HG03442 (cell line): ENCODE measurements at regions not wholly inside any gene's neighbourhood (a gene's known extent, or its start where the extent isn't known, plus 50 kb on each side); places are given as distances from the start of the nearest gene placed in this dataset.
"Not testable (repeated sequence)": the region's sequence is repeated elsewhere in the genome, so short reads cannot be mapped to it uniquely, and the experiment has no call there.

Source experiments
- ATAC-seq: cut with Tn5 transposase; IDR thresholded peaks from one replicate; pipeline ENCODE4 v1.9.1; 2021; ENCODE audit warnings: mild to moderate bottlenecking, moderate library complexity; ENCODE audit not compliant: unreplicated experiment

DNA sequence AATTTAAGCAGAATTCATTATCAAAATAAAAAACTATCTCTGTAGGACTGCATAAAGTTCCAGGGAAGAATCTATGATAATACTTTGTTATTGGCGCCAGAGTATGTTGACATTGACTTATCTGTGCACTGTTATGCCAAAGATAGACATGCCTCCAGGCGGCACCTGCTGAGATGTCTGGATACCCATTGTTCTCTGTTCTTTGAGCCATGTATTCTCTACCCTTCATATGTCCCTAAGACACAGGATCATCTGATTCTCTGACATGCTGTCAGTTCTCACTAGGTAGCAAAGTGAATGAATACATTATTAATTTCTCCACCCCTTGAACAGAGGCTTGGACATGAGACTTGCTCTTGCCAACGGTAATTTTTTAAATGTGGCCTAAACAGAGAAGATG is 517.8 kb upstream of the SLITRK5 start:
- ATAC-seq = no peak

DNA sequence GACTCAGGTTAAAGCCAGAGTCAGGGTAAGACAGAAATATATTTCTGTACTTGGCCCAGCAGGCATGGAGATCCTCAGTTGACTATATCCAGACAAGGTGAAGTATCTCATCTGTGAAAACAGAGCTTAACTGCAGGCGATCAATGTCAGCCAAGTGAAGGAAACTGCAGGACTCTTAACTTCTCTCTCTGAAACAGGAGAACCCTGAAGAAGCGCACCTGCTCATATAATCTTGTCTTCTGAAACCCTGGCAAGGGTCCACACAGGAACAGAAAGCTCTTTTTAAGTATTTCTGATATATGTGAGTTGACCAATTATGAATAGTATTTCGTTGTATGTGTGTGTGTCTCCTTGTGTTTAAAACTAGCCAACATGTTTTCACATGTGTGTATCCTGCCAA is 504.8 kb upstream of the SLITRK5 start:
- no peak for ATAC-seq

DNA sequence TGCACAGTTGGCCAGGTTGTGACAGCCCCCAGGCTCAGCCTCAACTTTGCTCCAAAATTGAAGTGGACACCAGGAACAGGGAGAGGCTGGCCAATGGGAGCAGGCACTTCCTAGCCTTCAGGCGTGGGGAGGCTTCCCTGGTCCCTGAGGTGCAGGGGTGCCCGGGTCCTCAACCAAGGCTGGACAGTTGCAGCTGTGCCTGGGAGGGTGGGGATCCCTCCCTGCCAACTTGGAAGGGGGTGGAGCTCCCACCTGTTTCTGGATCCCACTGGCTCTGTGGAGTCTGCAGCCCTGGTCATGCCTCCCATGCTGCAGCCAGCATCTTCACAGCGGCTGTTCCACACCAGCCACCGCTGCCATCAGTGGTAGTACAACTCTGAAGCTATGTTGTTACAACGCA is 502.8 kb upstream of the SLITRK5 start:
- ATAC-seq = no peak

DNA sequence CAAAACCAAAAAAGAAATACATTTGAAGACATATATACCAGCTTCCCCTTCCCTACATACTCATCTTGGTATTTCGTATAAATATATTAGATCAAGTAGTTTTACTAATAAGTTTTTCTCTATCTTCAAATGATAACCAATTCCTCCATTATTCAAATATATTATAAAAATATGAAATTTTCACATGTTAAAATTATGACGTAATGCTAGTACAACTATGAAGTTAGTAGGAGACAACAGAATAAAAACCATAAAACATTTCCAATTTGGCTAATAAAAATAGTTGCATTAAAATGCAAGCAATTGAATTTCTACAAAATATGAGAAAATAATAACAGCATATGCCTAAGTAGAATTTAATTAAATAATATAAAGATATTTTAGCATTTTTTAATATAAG is 501.8 kb upstream of the SLITRK5 start:
- ATAC-seq = no peak

DNA sequence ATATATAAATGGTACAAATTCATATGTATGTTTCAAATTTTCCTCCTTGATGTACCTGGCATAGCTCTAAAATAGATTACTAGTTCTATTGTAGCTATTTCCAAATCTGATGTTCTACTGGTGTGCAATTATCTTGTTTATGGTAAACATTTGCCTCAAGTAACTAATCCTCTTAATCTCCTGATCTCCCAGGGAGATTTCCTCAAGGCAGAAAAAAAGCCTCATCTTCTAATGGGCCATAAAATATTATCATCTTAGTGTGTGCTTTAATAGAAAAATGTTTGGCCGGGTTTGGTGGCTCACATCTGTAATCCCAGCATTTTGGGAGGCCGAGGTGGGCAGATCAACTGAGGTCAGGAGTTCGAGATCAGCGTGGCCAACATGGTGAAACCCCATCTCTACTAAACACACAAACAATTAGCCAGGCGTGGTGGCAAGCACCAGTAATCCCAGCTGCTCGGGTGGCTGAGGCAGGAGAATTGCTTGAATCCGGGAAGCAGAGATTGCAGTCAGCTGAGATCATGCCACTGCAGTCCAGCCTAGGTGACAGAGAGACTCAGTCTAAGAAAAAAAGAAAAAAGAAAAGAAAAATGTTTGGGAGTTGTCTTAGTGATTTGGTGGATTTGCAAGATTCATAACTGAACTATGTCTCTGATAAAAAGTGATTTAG is 498.9 kb upstream of the SLITRK5 start:
- ATAC-seq = no peak

DNA sequence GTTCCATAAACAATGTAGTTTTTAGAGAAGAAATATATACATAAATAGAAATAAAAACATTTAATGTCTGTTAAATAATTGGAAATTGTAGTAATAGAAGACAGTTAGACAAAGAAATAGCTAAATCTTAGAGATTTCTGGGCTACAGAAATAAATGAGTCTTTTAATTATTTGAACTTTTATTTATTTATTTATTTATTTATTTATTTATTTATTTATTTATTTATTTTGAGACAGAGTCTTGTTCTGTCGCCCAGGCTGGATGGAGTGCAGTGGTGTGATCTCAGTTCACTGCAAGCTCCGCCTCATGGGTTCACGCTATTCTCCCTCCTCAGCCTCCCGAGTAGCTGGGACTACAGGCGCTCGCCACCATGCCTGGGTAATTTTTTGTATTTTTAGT is 486.0 kb upstream of the SLITRK5 start:
- not testable (repeated sequence) for ATAC-seq

DNA sequence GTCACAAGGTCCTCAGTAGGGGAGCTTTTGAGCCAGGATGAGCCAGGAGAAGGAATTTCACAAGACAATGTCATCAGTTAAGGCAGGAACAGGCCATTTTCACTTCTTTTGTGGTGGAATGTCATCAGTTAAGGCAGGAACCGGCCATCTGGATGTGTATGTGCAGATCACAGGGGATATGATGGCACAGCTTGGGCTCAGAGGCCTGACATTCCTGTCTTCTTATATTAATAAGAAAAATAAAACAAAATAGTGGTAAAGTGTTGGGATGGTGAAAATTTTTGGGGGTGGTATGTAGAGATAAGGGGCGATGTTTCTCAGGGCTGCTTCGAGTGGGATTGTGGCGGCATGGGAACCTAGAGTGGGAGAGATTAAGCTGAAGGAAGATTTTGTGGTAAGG is 484.5 kb upstream of the SLITRK5 start:
- not testable (repeated sequence) for ATAC-seq

DNA sequence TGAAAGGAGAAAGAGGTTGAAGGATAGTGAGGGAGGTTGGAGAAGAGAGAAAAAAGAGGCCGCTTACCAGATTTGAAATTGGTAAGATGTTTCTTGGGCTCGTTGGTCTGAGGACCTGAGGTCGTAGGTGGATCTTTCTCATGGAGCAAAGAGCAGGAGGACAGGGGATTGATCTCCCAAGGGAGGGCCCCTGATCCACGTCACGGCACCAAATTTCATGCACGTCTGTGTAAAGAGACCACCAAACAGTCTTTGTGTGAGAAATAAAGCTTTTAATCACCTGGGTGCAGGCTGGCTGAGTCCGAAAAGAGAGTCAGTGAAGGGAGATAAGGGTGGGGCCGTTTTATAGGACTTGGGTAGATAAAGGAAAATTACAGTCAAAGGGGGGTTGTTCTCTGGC is 479.7 kb upstream of the SLITRK5 start:
- not testable (repeated sequence) for ATAC-seq

DNA sequence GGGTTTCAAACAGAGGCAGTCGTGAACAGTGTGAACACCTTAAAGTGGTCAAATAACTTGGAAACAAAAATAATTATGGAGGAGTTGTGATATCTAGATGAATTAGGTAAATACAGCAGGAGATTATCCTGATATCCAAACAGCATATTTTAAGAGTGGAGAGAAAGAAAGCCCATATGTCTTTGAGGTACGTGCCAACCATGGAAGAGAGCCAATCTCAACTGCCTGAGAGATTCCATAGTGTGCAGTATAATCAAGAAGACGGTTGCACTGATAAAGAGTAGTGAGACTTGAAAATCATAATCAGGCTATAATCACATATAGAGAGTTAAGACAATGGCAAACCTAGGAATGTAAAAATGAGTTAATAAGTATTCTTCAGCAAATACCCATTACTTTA is 472.8 kb upstream of the SLITRK5 start:
- no peak for ATAC-seq

DNA sequence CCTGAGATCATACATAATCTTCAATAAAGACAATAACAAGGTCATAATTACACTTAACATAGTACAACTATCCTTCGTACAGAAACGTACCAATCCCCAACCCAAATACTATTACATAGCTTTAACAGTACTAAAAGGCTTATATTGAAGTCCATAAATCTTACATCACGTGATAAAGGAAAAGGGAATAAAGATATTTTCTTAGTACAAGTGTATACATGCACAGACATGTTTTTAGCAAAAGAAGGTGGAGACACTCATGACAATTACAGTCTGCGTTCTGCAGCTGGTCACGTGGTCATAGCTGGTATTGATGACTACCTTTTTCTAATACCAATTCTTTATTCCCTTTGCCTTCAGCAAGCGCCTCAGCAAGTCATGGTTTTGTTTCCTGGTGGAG is 464.5 kb upstream of the SLITRK5 start:
- no peak for ATAC-seq

DNA sequence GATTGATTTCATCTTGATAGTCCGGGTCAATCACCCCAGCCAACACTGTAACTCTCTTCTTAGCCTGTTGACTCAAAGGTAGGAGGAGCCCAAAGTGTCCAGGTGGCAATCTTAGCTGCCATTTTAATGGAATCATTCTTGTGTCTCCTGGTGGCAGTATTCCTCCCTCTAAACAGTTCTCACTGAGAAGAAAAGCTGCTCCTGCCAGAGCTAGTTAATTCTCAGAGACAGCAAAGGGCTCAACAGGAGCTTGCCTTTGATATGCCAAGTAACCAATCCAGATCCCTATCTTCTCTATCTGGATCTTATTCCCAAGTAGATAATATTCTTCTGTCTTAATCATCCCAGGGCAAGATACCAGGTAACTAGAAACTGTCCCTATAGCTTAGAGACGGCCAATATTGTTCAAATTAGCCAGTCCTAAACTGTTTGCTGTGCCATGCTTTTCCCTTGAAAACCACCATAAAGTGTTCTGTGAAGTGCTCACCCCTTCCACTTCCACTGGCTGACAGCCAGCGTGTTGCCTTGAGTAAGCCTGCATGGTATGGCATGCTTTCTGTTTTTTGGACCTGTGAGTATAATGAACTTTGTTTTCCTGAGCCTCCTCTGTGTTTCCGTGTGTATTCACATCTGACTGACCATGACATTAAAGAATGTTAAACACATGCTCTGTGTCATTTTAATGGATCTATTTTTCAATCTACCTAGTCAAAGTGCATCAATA is 463.7 kb upstream of the SLITRK5 start:
- no peak for ATAC-seq

DNA sequence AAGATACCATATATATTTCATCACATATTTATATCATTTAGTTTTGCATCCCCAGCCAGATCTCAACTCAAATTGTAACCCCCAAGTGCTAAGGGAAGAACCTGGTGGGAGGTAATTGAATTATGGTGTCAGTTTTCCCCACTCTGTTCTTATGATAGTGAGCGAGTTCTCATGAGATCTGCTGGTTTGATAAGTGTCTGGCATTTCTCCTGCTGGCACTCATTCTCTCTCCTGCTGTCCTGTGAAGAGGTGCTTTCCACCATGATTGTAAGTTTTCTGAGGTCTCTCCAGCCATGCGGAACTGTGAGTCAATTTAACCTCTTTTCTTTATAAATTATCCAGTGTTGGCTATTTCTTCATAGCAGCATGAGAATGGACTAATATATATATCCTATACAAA is 462.5 kb upstream of the SLITRK5 start:
- ATAC-seq = no peak

DNA sequence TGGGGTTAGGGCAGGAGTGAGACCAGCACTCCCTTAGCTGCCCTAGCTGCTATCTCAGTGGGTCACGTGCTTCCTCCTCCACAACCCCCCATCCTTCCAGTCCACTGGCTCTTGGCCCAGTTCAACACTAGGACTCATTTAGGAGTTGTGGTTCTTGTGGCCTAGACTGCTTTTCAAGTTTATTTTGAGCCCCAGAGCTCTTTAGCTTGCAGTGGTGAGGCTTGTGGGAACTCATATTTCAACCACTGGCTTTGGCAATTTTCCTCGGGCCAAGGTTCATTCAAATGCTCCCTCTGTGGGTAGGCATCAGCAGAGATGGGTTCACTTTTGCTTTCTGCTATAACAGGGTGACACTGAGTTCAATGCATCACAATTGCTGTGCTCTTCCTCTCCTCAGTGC is 436.2 kb upstream of the SLITRK5 start:
- ATAC-seq = no peak

DNA sequence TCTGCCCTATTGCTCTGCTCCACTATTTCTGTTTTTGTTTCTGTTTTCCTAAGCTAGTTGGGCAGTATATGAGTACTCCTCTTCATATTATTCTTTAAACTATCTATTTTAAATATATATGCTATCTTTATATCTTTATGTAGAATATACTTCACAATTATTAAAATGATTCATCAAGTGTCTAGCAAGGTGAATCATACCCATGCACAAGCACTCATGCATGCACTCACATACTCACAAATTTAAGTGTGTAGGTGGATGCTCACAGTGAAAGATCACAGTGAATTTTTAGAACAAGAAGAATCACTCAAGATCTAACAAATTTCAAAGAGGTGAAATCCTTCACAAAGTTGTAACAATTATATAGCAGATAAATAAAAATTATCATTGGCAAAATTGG is 435.6 kb upstream of the SLITRK5 start:
- ATAC-seq = no peak

DNA sequence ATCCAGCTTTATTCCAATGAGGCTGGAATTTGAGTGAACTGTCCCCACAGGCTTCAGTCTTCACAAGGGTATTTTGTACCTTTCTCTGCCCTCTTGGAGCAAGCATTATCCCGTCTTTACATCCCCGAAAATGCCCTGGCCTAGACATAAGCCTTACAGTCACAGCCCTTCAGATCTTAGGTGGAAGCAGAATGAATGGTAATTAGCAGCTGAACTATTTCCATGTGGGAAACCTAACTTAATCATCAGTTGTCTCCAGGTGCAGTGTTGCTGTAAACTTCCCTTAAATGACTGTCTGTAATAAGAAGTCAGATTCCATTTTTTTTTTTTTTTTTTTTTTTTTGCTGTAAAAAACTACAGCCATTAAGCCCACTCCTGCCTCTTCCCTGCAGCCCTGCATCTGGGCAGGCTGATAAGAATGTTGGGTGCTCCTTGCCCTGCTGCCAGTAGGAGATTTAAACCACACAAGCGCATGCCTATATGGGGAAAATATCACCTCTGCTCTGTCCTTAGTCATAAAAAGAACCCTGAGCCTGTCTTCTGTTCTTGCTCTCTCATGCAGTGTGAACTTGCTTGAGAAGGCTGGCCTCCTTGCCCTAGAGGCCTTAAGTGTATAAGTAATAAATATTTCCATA is 426.8 kb upstream of the SLITRK5 start:
- ATAC-seq = no peak

DNA sequence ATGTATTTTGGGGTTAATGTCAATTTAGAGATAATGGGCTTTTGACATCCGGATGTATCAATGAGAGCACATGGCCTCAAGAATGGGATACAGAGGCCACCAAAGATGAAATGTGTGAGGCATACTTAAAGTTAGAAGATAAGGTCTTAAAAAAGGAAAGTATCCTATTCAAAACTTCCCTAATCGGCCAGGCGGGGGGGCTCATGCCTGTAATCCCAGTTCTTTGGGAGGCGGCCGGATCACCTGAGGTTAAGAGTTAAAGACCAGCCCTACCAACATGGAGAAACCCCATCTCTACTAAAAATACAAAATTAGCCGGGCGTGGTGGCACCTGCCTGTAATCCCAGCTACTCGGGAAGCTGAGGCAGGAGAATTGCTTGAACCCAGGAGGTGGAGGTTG is 421.3 kb upstream of the SLITRK5 start:
- ATAC-seq = not testable (repeated sequence)

DNA sequence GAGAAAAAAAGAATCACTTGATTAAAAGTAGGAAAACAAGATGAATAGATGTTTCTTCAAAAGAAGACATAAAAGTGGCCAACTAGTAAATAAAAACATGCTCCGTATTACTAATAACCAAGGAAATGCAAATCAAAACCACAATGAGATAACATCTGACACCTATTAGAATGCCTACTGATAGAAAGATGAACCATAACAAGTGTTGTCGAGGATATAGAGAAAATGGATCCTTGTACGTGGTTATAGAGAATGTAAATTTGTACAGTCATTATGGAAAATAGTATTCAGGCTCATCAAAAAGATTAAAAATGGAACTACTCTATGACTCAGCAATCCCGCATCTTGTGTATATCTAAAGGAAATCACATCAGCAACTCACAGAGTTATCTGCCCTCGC is 415.8 kb upstream of the SLITRK5 start:
- ATAC-seq = no peak

DNA sequence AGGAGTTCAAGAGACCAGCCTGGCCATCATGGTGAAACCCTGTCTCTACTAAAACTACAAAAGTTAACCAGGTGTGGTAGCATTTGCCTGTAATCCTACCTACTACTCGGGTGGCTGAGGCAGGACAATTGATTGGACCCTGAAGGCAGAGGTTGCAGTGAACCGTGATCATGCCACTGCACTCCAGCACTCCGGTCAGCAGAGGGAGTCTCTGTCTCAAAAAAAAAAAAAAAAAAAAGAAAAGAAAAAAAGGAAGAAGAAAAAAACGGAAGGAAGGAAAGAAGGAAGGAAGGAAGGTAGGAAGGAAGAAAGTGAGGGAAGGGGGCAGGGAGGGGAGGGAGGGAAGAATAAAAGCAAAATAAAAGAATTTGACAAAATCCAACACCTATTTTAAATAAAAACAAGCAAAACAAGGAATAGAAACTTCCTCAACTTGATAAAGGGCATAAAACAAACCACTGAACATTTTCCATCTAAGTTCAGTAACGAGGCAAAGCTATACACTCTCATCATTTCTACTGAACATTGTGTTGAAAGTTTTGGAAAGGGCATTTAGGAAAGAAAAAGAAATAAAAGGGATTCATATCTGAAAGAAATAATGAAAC is 411.6 kb upstream of the SLITRK5 start:
- no peak for ATAC-seq

DNA sequence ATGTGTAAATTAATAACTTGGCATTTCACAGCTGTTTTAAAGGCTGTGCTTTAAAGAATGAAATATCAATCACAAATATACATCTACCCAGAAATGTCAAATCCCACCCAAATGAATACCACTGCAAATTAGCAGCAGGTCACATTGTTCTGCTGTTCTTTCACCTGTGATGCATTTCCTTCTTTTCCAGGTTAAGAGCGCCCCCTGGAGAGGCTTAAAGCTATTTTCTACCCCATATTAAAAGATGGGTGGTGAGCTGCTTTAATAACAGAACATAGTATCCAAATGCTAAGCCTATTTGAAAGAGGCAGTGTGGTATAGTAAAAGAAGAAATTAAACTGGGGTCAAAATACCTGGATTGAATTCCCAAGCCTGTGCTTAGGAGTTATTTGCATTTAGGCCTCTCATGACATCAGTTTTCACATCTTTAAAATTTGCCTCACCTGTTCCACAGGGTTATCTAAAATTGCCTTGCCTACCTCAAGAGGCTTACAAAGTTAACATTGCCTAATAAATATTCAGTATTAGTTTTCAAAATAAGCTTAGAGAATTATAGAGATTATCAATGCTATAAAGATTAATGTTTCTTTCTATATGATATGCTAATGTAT is 396.9 kb upstream of the SLITRK5 start:
- ATAC-seq = no peak

DNA sequence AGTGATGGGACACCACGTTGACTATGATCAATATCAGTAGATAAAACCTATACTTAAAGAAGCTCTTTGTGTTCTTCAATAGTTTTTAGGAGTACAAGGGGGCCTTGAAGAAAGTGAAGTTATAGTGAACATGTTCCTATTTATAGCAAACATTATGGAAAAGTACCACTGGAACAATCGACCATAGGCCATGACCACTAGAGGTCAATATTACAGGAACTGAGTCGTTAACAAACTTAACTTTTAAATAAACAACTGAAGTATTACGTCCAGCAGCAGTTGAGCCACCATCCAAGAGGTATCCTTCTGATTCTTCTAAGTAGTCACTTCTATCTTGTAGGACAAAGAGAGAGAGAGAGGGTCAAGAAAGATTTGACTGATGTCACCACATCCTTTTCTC is 391.0 kb upstream of the SLITRK5 start:
- ATAC-seq = no peak

DNA sequence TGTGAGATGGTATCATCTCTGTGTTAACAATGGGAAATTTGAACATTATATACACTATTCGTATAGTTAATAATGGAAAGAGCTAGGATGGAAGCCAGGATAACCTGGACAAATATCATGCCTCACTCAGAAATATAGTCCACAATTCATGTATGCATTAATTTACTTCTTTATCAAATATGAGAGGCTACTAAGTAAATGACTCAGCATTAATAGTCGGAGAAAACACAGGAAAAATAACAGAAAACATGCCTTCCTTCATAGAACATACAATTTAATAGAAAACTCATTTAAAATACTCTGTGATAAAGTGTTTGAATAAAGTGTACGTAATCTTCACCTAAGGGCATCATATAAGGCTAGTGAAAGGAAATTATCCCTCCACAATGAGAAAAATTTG is 383.4 kb upstream of the SLITRK5 start:
- ATAC-seq = no peak

DNA sequence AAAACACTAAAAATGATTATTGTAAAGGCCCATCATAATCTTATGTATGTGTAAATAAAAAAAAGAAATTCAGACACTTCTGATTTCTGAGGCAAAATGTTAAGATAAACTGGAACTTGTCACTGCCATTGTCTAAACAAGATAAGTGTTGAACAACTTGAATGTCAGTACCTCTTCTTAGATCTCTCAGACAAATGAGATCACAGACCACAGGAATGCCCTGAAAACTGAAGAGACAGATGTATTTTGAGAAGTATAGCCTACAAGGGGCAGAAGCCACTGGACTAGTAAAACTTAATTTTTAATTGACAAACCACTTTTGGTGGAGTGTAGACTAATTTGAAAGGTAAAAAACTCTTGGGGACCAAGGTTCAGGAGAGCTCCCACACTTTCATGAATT is 375.5 kb upstream of the SLITRK5 start:
- no peak for ATAC-seq
